Gastrocnemius medialis (tissue), 4 donors: ENCODE measurements at regions not wholly inside any gene's neighbourhood (a gene's known extent, or its start where the extent isn't known, plus 50 kb on each side); places are given as distances from the start of the nearest gene placed in this dataset.

Experiments
- ATAC-seq, 2 donors: fragments of 150-250 bp; one replicate each; pipeline ENCODE4 v1.9.1; 2016
- DNase-seq, 2 donors: peaks; one replicate each; pipeline ENCODE4 v3.0.0-alpha.2; 2019
- H3K27ac ChIP-seq, 4 donors: fragments of 200-600 bp; sonication (generic); 1 replicate in 1 of 4; 2 replicates in 3 of 4; pipeline ENCODE4 v1.5.1; 2016 to 2018; ENCODE audit warnings: mild to moderate bottlenecking in 2 of 4, moderate library complexity in 1 of 4
- H3K27me3 ChIP-seq, 3 donors: fragments of 200-600 bp; sonication (generic) in 2 of 3; 1 replicate in 1 of 3; 2 replicates in 2 of 3; pipeline versions ENCODE4 v1.5.1 to v1.6.0; 2016 to 2019; ENCODE audit warnings: mild to moderate bottlenecking in 1 of 3, moderate library complexity in 1 of 3
- H3K36me3 ChIP-seq, 2 donors: fragments of 200-600 bp; sonication (generic) in 1 of 2; one replicate each; pipeline ENCODE4 v1.5.1; 2017 to 2018
- H3K4me1 ChIP-seq, 2 donors: fragments of 200-600 bp; sonication (generic) in 1 of 2; one replicate each; pipeline ENCODE4 v1.5.1; 2016 to 2017; ENCODE audit warnings: mild to moderate bottlenecking in 2 of 2
- H3K4me3 ChIP-seq, 4 donors: fragments of 200-600 bp; sonication (generic) in 3 of 4; 1 replicate in 1 of 4; 2 replicates in 3 of 4; pipeline ENCODE4 v1.5.1; 2016 to 2019; ENCODE audit warnings: mild to moderate bottlenecking in 2 of 4
- H3K9me3 ChIP-seq, 3 donors: fragments of 200-600 bp; sonication (generic) in 2 of 3; 1 replicate in 1 of 3; 2 replicates in 2 of 3; pipeline ENCODE4 v1.5.1; 2016 to 2019
- POLR2A ChIP-seq, 2 donors: fragments of 450-650 bp; IDR thresholded peaks; one replicate each; pipeline ENCODE4 v1.6.1; 2017; ENCODE audit warnings: antibody characterized with exemption in 2 of 2, mild to moderate bottlenecking in 2 of 2, moderate library complexity in 2 of 2
- in situ Hi-C, 4 donors: fragments of 200-750 bp; cut with MboI; loops; one replicate each; pipeline versions ENCODE4 v1.15.0 to v1.8.0; 2017; ENCODE audit warnings: low sequenced_read_pairs in 4 of 4
- intact Hi-C: fragments of 100-400 bp; cut with DNase I; formaldehyde crosslinking; loops from one replicate; pipeline ENCODE4 v1.15.1; 2023; ENCODE audit warnings: low total_unique reads
- TF ChIP-seq, protein P1 (sequence below), 5 experiments: fragments of 450-650 bp in 3 of 5; fragments of 200-600 bp in 2 of 5; sonication (generic) in 2 of 5; IDR thresholded peaks in 4 of 5; conservative IDR thresholded peaks in 1 of 5; 1 replicate in 4 of 5; 2 replicates in 1 of 5; pipeline ENCODE4 v1.5.1; 2016 to 2019; ENCODE audit warnings: antibody characterized with exemption in 5 of 5, mild to moderate bottlenecking in 3 of 5, moderate library complexity in 3 of 5

DNA sequence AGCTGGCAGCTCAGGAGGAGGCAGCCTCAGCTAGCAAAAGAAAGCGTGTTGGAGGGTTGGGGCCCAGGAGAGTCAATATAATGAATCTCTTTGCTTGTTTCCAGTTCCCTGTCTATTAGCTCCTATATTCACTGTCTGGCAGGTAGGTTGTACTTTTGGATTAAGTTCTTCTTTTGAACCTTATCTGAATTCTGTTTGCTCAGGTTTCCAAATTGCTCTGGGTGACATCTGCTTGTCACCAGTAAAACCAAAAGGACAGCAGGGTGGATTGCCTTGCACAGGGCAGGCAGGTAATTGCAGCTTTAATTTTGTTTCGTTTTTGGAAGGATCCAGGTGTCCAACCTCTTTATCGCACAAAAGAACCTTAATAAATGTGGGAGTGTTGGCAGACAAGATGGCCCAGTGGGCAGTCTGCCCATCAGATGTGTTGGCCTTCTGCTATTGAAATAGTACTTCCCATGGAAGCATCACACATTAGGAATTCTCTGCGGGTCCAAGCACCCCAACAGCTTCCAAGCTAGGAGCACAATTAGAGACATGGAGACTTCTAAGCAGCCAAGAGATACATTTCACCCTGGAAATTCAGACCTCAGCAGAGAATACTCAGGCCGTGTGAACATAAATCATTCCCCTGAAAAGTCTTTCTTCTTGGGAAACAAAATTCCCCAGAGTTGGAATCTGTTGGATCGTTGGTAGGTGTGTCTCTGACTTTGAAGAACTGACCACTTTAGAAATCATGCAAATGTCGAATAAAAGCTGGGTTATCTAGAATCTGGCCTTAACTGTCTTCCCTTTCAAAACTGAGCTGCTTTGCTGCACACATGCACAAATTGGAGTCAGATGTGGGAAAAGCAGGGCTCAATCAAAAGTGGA is 286.9 kb upstream of the BMP2 start:
- no peaks in the 10 kb centered on the region for H3K9me3 ChIP-seq
- H3K4me1 ChIP-seq, result no peaks in the 10 kb centered on the region
- no peak for TF ChIP-seq POLR2A (IDR thresholded peaks at IDR 0.05)
- TF ChIP-seq, protein P1, sequence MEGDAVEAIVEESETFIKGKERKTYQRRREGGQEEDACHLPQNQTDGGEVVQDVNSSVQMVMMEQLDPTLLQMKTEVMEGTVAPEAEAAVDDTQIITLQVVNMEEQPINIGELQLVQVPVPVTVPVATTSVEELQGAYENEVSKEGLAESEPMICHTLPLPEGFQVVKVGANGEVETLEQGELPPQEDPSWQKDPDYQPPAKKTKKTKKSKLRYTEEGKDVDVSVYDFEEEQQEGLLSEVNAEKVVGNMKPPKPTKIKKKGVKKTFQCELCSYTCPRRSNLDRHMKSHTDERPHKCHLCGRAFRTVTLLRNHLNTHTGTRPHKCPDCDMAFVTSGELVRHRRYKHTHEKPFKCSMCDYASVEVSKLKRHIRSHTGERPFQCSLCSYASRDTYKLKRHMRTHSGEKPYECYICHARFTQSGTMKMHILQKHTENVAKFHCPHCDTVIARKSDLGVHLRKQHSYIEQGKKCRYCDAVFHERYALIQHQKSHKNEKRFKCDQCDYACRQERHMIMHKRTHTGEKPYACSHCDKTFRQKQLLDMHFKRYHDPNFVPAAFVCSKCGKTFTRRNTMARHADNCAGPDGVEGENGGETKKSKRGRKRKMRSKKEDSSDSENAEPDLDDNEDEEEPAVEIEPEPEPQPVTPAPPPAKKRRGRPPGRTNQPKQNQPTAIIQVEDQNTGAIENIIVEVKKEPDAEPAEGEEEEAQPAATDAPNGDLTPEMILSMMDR (IDR thresholded peaks at IDR 0.05 in 4 of 5, conservative IDR thresholded peaks at IDR 0.05 in 1 of 5), result no peak
- H3K4me3 ChIP-seq, result no peak overlapping the region
- in situ Hi-C loops, result no loop called here
- DNase-seq (no peak), ATAC-seq (no peak)
- no peak overlapping the region for H3K27ac ChIP-seq
- no peaks in the 10 kb centered on the region for H3K27me3 ChIP-seq
- intact Hi-C loops, result no loop called here
- no peaks in the 10 kb centered on the region for H3K36me3 ChIP-seq

DNA sequence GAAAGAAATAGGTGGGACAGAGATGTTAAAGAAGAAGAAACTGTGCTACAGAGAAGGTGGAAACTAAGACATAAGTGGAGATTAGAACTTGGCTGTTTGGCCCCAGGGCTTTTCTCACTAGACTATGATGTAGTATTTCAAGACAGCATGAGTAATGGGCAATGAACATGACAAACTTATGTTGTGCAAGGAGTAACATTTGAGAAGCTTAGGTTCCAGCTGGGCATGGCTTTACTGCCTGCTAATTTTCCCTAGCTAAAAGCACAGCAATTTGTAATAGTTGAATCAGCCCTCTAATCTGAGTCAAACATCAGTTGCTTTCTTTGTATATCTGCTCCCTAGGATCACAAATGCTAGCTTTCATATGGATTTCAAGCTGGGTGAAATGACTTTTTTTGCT is 294.3 kb upstream of the BMP2 start:
- no peak overlapping the region for H3K4me3 ChIP-seq
- no peaks in the 10 kb centered on the region for H3K4me1 ChIP-seq
- ATAC-seq, result no peak
- no peaks in the 10 kb centered on the region for H3K27me3 ChIP-seq
- intact Hi-C loops (no loop called here), in situ Hi-C loops (no loop called here)
- H3K36me3 ChIP-seq, result no peaks in the 10 kb centered on the region
- H3K27ac ChIP-seq, result no peak overlapping the region
- H3K9me3 ChIP-seq, result no peaks in the 10 kb centered on the region
- DNase-seq, result no peak
- no peak for TF ChIP-seq POLR2A (IDR thresholded peaks at IDR 0.05)
- TF ChIP-seq, protein P1 (IDR thresholded peaks at IDR 0.05 in 4 of 5, conservative IDR thresholded peaks at IDR 0.05 in 1 of 5), result no peak

DNA sequence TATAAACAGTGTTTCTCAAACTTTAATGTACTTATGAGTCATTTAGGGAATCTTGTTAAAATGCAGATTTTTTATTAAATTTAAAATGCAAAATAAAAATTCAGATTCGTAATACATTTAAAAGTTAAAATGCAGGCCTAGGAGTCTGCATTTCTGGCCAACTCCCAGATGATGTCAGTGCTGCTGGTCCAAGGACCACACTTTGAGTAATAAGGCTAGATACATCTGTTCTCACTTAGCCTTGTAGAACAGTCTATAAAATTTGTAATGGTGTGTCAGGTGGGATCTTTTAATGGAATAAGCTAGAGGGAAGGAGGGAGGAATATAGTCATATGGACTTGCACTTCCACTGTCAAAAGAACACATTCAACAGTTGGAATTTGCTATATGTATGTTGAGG is 295.6 kb upstream of the BMP2 start:
- DNase-seq (no peak), ATAC-seq (no peak)
- H3K4me1 ChIP-seq, result no peaks in the 10 kb centered on the region
- intact Hi-C loops, result no loop called here
- no peaks in the 10 kb centered on the region for H3K9me3 ChIP-seq
- H3K27me3 ChIP-seq, result no peaks in the 10 kb centered on the region
- no peaks in the 10 kb centered on the region for H3K36me3 ChIP-seq
- no peak overlapping the region for H3K27ac ChIP-seq
- in situ Hi-C loops, result no loop called here
- TF ChIP-seq, protein P1 (IDR thresholded peaks at IDR 0.05 in 4 of 5, conservative IDR thresholded peaks at IDR 0.05 in 1 of 5), result no peak
- TF ChIP-seq POLR2A (IDR thresholded peaks at IDR 0.05), result no peak
- H3K4me3 ChIP-seq, result no peak overlapping the region

DNA sequence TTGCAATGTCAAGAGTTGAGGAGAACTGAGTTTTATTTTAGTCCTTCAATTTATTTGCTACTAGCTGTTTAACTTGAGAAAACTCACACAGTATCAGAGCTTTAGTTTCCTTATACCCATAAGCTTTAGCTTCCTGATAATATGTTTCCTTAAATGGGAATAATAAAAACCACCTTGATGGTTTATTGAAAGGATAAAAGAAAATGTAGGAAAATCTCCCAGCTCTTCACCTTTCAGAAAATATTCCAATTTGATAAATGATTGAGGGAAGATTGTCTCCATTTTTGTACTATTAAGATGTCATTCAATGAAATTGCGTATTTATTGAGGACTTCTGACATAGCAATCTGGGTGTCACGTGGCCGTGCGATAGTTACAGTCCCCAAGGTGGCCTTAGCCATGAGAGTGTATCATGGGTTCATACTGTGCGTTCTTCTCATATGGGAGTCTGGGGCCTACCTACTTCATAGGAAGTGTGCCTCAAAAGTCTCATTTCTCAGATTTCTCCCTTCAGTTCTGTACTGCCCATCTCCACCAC is 296.3 kb upstream of the BMP2 start:
- Histone ChIP-seq H3K36me3 (no peaks in the 10 kb centered on the region), H3K4me3 (no peak overlapping the region), H3K9me3 (no peaks in the 10 kb centered on the region), H3K4me1 (no peaks in the 10 kb centered on the region), H3K27me3 (no peaks in the 10 kb centered on the region), H3K27ac (no peak overlapping the region)
- in situ Hi-C loops, result no loop called here
- intact Hi-C loops, result no loop called here
- TF ChIP-seq, protein P1 (IDR thresholded peaks at IDR 0.05 in 4 of 5, conservative IDR thresholded peaks at IDR 0.05 in 1 of 5), result no peak
- TF ChIP-seq POLR2A (IDR thresholded peaks at IDR 0.05), result no peak
- DNase-seq (no peak), ATAC-seq (no peak)
